Transverse colon (tissue), 4 donors: ENCODE measurements at regions not wholly inside any gene's neighbourhood (a gene's known extent, or its start where the extent isn't known, plus 50 kb on each side); places are given as distances from the start of the nearest gene placed in this dataset.

Source experiments
- EP300 ChIP-seq: sonication (generic); formaldehyde crosslinking; IDR thresholded peaks from one replicate; pipeline ENCODE4 v1.6.1; 2017; ENCODE audit warnings: antibody characterized with exemption, low read depth
- POLR2A ChIP-seq: fragments of 450-650 bp; IDR thresholded peaks from one replicate; pipeline ENCODE4 v1.6.1; 2016; ENCODE audit warnings: antibody characterized with exemption, mild to moderate bottlenecking, moderate library complexity
- POLR2AphosphoS5 ChIP-seq, 3 donors: sonication (generic); formaldehyde crosslinking; IDR thresholded peaks; one replicate each; pipeline ENCODE4 v1.6.1; 2016; ENCODE audit warnings: antibody characterized with exemption in 3 of 3
- TF ChIP-seq, protein P1 (sequence below), 5 experiments: fragments of 200-600 bp in 3 of 5; fragments of 450-650 bp in 2 of 5; sonication (generic) in 3 of 5; IDR thresholded peaks; 1 replicate in 2 of 5; 2 replicates in 3 of 5; pipeline ENCODE4 v1.5.1; 2016 to 2017; ENCODE audit warnings: antibody characterized with exemption in 5 of 5, inconsistent platforms in 3 of 5, mild to moderate bottlenecking in 2 of 5, moderate library complexity in 1 of 5

GRCh38 chr4:119851649-119852048 lies 215.0 kb downstream of the MAD2L1 start:
- TF ChIP-seq, protein P1, sequence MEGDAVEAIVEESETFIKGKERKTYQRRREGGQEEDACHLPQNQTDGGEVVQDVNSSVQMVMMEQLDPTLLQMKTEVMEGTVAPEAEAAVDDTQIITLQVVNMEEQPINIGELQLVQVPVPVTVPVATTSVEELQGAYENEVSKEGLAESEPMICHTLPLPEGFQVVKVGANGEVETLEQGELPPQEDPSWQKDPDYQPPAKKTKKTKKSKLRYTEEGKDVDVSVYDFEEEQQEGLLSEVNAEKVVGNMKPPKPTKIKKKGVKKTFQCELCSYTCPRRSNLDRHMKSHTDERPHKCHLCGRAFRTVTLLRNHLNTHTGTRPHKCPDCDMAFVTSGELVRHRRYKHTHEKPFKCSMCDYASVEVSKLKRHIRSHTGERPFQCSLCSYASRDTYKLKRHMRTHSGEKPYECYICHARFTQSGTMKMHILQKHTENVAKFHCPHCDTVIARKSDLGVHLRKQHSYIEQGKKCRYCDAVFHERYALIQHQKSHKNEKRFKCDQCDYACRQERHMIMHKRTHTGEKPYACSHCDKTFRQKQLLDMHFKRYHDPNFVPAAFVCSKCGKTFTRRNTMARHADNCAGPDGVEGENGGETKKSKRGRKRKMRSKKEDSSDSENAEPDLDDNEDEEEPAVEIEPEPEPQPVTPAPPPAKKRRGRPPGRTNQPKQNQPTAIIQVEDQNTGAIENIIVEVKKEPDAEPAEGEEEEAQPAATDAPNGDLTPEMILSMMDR (IDR thresholded peaks at IDR 0.05): no peak
- TF ChIP-seq EP300 (no peak), POLR2A (no peak), POLR2AphosphoS5 (IDR thresholded peaks at IDR 0.05) (no peak)
